Mammary epithelial cell (primary cell): ENCODE measurements at regions not wholly inside any gene's neighbourhood (a gene's known extent, or its start where the extent isn't known, plus 50 kb on each side); places are given as distances from the start of the nearest gene placed in this dataset.

ENCODE experiments used
- EZH2 ChIP-seq: IDR thresholded peaks from 2 replicates; pipeline ENCODE4 v1.6.1; 2012; ENCODE audit warnings: low read length, inconsistent platforms, borderline replicate concordance
- TF ChIP-seq, protein P1 (sequence below), 2 donors: IDR thresholded peaks in 1 of 2; conservative IDR thresholded peaks in 1 of 2; 2 replicates each; pipeline ENCODE4 v1.5.1; 2011 to 2012; ENCODE audit warnings: inconsistent platforms in 2 of 2, low read length in 2 of 2, mild to moderate bottlenecking in 2 of 2, control low read depth in 1 of 2, low read depth in 1 of 2; ENCODE audit not compliant: insufficient read depth in 1 of 2; ENCODE audit errors: extremely low read depth in 1 of 2

DNA sequence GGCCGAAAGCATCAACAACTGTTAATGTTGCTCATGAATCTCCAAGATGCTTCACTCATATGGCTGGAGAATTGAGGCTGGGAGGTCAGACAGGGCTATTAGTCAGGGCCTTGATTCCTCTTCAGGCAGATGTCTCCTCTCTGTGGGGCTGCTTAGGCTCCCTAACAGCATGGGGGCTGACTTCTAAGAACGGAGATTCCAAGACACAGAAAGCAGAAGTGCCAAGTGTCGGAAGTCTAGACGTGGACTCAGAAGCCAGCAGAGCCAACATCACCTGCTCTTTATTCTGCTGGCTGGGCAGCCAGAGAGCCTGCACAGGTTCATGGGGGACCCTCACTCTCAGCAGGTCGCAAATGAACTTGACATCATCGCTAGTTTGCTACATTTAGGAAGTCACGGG, 279.8 kb downstream of the CDH26 start:
- TF ChIP-seq, protein P1, sequence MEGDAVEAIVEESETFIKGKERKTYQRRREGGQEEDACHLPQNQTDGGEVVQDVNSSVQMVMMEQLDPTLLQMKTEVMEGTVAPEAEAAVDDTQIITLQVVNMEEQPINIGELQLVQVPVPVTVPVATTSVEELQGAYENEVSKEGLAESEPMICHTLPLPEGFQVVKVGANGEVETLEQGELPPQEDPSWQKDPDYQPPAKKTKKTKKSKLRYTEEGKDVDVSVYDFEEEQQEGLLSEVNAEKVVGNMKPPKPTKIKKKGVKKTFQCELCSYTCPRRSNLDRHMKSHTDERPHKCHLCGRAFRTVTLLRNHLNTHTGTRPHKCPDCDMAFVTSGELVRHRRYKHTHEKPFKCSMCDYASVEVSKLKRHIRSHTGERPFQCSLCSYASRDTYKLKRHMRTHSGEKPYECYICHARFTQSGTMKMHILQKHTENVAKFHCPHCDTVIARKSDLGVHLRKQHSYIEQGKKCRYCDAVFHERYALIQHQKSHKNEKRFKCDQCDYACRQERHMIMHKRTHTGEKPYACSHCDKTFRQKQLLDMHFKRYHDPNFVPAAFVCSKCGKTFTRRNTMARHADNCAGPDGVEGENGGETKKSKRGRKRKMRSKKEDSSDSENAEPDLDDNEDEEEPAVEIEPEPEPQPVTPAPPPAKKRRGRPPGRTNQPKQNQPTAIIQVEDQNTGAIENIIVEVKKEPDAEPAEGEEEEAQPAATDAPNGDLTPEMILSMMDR (conservative IDR thresholded peaks at IDR 0.05 in 1 of 2, IDR thresholded peaks at IDR 0.05 in 1 of 2; ENCODE audit: extremely low read depth in 1 of 2, insufficient read depth in 1 of 2, low read depth in 1 of 2, low read length in 2 of 2): no peak
- TF ChIP-seq EZH2: no peak
